ENCODE measurements at regions not wholly inside any gene's neighbourhood (a gene's known extent, or its start where the extent isn't known, plus 50 kb on each side); places are given as distances from the start of the nearest gene placed in this dataset.
A peak's percentile ranks its signal among the peaks of the same experiment; 100 is the strongest.

GRCh38 chr14:95452893-95453712 lies 63.3 kb downstream of the SYNE3 start:
- Histone ChIP-seq H3K27me3 (no peaks in the 10 kb centered on the region), H3K4me2 (no peak overlapping the region), H3K9me3 (ENCODE audit: low read depth) (no peaks in the 10 kb centered on the region), H3K4me3 (no peak overlapping the region), H2AFZ (no peak overlapping the region), H3K79me2 (no peaks in the 10 kb centered on the region), H3K27ac (no peak overlapping the region), H3K9me2 (replicated peaks; ENCODE audit: insufficient read depth) (no peaks in the 10 kb centered on the region), H3K4me1 (ENCODE audit: insufficient read depth) (no peaks in the 10 kb centered on the region), H3K36me3 (replicated peaks; ENCODE audit: insufficient read depth, low read depth) (no peaks in the 10 kb centered on the region), H4K20me1 (ENCODE audit: insufficient read depth, poor library complexity, severe bottlenecking) (no peaks in the 10 kb centered on the region)
- 71% methylated on average over 10 of the region's 10 CpGs for WGBS (ENCODE audit: low lambda C conversion rate, missing lambda C conversion rate)
- TF ChIP-seq CTCF (IDR thresholded peaks at IDR 0.05; ENCODE audit: poor library complexity) (no peak), EZH2 (IDR thresholded peaks at IDR 0.05; ENCODE audit: borderline replicate concordance) (no peak), EZH2phosphoT487 (IDR thresholded peaks at IDR 0.05; ENCODE audit: low read depth, severe bottlenecking, unreplicated experiment) (no peak)
- DNase-seq (ENCODE audit: low spot score): no peak

DNA sequence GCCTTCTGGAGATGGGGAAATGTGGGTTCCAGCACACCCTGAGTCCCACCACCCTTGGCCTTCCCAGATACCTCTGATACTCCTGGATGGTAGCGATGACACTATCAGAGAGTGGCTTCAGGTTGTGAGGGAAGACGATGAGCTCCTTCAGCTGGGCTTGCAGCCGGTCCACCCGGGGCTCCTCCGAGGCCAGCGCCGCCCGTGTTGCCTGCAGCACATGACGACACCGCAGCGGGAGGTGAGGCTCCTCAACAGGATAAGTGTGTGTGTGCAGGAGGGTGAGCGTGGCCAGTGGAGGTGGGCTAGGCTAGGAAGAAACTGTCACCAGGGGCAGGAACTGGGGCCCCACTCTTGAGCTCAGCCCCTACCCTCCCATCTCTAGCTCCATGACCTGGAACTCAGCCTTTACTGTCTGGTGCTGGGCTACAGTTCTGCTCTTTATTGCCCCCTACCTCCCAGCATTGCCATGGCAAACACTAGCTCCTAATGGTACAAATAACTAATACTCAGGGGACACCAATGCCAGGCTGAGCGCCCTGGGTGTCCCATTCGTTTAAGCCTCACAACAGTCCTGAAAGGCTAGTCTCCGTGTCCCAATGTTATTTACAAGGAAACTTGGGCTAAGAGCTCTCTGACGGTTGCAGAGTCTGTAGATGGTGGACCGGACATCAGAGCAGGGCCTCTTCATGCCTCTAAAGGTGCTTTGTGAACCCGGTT lies 64.1 kb downstream of the SYNE3 start:
- Histone ChIP-seq H3K27me3 (no peaks in the 10 kb centered on the region), H3K79me2 (no peaks in the 10 kb centered on the region), H2AFZ (no peak overlapping the region), H3K4me2 (no peak overlapping the region), H3K4me1 (ENCODE audit: insufficient read depth) (no peaks in the 10 kb centered on the region), H4K20me1 (ENCODE audit: insufficient read depth, poor library complexity, severe bottlenecking) (no peaks in the 10 kb centered on the region), H3K4me3 (no peak overlapping the region), H3K9me2 (replicated peaks; ENCODE audit: insufficient read depth) (no peaks in the 10 kb centered on the region), H3K27ac (no peak overlapping the region), H3K36me3 (replicated peaks; ENCODE audit: insufficient read depth, low read depth) (no peaks in the 10 kb centered on the region), H3K9me3 (ENCODE audit: low read depth) (no peaks in the 10 kb centered on the region)
- DNase-seq (ENCODE audit: low spot score): no peak
- WGBS (ENCODE audit: low lambda C conversion rate, missing lambda C conversion rate): 90% methylated on average over 18 of the region's 18 CpGs
- TF ChIP-seq CTCF (IDR thresholded peaks at IDR 0.05; ENCODE audit: poor library complexity) (peak; percentile 12), EZH2 (IDR thresholded peaks at IDR 0.05; ENCODE audit: borderline replicate concordance) (no peak), EZH2phosphoT487 (IDR thresholded peaks at IDR 0.05; ENCODE audit: low read depth, severe bottlenecking, unreplicated experiment) (no peak)

DNA sequence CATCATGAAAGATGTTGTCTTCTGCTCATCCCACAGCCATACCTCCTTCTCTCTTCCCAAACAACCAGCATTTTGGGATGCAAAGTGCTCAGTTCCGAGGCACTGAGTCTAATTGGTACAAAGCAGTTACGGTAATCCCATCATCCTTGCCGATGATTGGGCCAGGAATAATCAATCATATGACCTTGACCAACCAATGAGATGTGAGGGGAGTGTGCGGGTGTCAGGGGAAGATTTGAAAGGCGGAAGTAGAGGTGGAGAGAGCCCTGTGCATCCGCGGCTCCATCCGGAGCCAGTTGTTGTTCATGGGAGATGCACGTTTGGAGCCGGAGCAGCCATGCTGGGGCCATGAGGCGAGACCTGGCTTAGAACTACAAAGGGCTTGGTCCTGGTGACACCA lies 67.3 kb downstream of the SYNE3 start:
- no peak overlapping the region for H2AFZ ChIP-seq
- no peak overlapping the region for H3K4me2 ChIP-seq
- H3K79me2 ChIP-seq: no peaks in the 10 kb centered on the region
- H3K4me3 ChIP-seq: no peak overlapping the region
- H3K27ac ChIP-seq: no peak overlapping the region
- H3K4me1 ChIP-seq (ENCODE audit: insufficient read depth): peaks cover 3% of the 10 kb centered on the region
- H4K20me1 ChIP-seq (ENCODE audit: insufficient read depth, poor library complexity, severe bottlenecking): no peaks in the 10 kb centered on the region
- WGBS (ENCODE audit: low lambda C conversion rate, missing lambda C conversion rate): 93% methylated on average over 11 of the region's 11 CpGs
- H3K36me3 ChIP-seq (replicated peaks; ENCODE audit: insufficient read depth, low read depth): no peaks in the 10 kb centered on the region
- TF ChIP-seq EZH2 (IDR thresholded peaks at IDR 0.05; ENCODE audit: borderline replicate concordance): no peak
- no peak for TF ChIP-seq EZH2phosphoT487 (IDR thresholded peaks at IDR 0.05; ENCODE audit: low read depth, severe bottlenecking, unreplicated experiment)
- no peak for TF ChIP-seq CTCF (IDR thresholded peaks at IDR 0.05; ENCODE audit: poor library complexity)
- no peaks in the 10 kb centered on the region for H3K9me3 ChIP-seq (ENCODE audit: low read depth)
- H3K27me3 ChIP-seq: no peaks in the 10 kb centered on the region
- no peak for DNase-seq (ENCODE audit: low spot score)
- H3K9me2 ChIP-seq (replicated peaks; ENCODE audit: insufficient read depth): no peaks in the 10 kb centered on the region
